ENCODE measurements at regions not wholly inside any gene's neighbourhood (a gene's known extent, or its start where the extent isn't known, plus 50 kb on each side); places are given as distances from the start of the nearest gene placed in this dataset.

GRCh38 chrX:69018416-69019072 is 146.7 kb downstream of the PJA1 start:
- intact Hi-C loops (cut with DNase I): no loop called here
- no peak for DNase-seq (ENCODE audit: low spot score)

- intact Hi-C loops (cut with DNase I): no loop called here
- no peak for DNase-seq (ENCODE audit: low spot score)
Measured at GRCh38 chrX:69016293-69016941, 148.8 kb downstream of the PJA1 start.

GRCh38 chrX:69015564-69016292 is 149.5 kb downstream of the PJA1 start:
- intact Hi-C loops (cut with DNase I): no loop called here
- DNase-seq (ENCODE audit: low spot score): no peak

GRCh38 chrX:69015156-69015555 is 150.1 kb downstream of the PJA1 start:
- no peak for DNase-seq (ENCODE audit: low spot score)
- intact Hi-C loops (cut with DNase I): no loop called here

- intact Hi-C loops (cut with DNase I): loop anchor here in 1 of 2 donors (5.0 kb wide), 1 partner anchor 1873 kb away; no protein-coding TSS in a partner anchor
- no peak for DNase-seq (ENCODE audit: low spot score)
Measured at GRCh38 chrX:69014200-69014599, 151.1 kb downstream of the PJA1 start.

- intact Hi-C loops (cut with DNase I): loop anchor here in 1 of 2 donors (5.0 kb wide), 1 partner anchor 1877 kb away; no protein-coding TSS in a partner anchor
- no peak for DNase-seq (ENCODE audit: low spot score)
Measured at GRCh38 chrX:69010339-69010738, 154.9 kb downstream of the PJA1 start.

- intact Hi-C loops (cut with DNase I): no loop called here
- DNase-seq (ENCODE audit: low spot score): no peak
Measured at GRCh38 chrX:69000877-69001276, 164.4 kb downstream of the PJA1 start.

- DNase-seq (ENCODE audit: low spot score): no peak
- intact Hi-C loops (cut with DNase I): loop anchor here in 1 of 2 donors (5.0 kb wide), 1 partner anchor 797 kb away; no protein-coding TSS in a partner anchor
Measured at GRCh38 chrX:68999931-69000330, 165.3 kb downstream of the PJA1 start.

GRCh38 chrX:68999356-68999755 is 165.9 kb downstream of the PJA1 start:
- DNase-seq (ENCODE audit: low spot score): no peak
- intact Hi-C loops (cut with DNase I): loop anchor here in 1 of 2 donors (5.0 kb wide), 1 partner anchor 798 kb away; no protein-coding TSS in a partner anchor

- DNase-seq (ENCODE audit: low spot score): no peak
- intact Hi-C loops (cut with DNase I): loop anchor here in 1 of 2 donors (5.0 kb wide), 1 partner anchor 799 kb away; no protein-coding TSS in a partner anchor
Measured at GRCh38 chrX:68998716-68999115, 166.5 kb downstream of the PJA1 start.

GRCh38 chrX:68997911-68998310 is 167.3 kb downstream of the PJA1 start:
- no peak for DNase-seq (ENCODE audit: low spot score)
- intact Hi-C loops (cut with DNase I): loop anchor here in 1 of 2 donors (5.0 kb wide), 1 partner anchor 799 kb away; no protein-coding TSS in a partner anchor

- intact Hi-C loops (cut with DNase I): loop anchor here in 1 of 2 donors (5.0 kb wide), 1 partner anchor 800 kb away; no protein-coding TSS in a partner anchor
- no peak for DNase-seq (ENCODE audit: low spot score)
Measured at GRCh38 chrX:68997511-68997910, 167.7 kb downstream of the PJA1 start.

- DNase-seq (ENCODE audit: low spot score): no peak
Measured at GRCh38 chrX:68995780-68996551, 167.1 kb downstream of the EFNB1 start.

GRCh38 chrX:68995386-68995779 is 166.6 kb downstream of the EFNB1 start:
- no peak for DNase-seq (ENCODE audit: low spot score)
- intact Hi-C loops (cut with DNase I): loop anchor here in 1 of 2 donors (5.0 kb wide), 1 partner anchor 802 kb away; no protein-coding TSS in a partner anchor

More at GRCh38 chrX:68995780-68996551, 167.1 kb downstream of the EFNB1 start:
- intact Hi-C loops (cut with DNase I): loop anchor here in 1 of 2 donors (5.0 kb wide), 1 partner anchor 801 kb away; no protein-coding TSS in a partner anchor

- intact Hi-C loops (cut with DNase I): loop anchor here in 1 of 2 donors (5.0 kb wide), 1 partner anchor 802 kb away; no protein-coding TSS in a partner anchor
- no peak for DNase-seq (ENCODE audit: low spot score)
Measured at GRCh38 chrX:68994891-68995255, 166.1 kb downstream of the EFNB1 start.

- intact Hi-C loops (cut with DNase I): no loop called here
Measured at GRCh38 chrX:68994135-68994890, 165.5 kb downstream of the EFNB1 start.

GRCh38 chrX:68992821-68993397 is 164.1 kb downstream of the EFNB1 start:
- no peak for DNase-seq (ENCODE audit: low spot score)
- intact Hi-C loops (cut with DNase I): no loop called here

More at GRCh38 chrX:68994135-68994890, 165.5 kb downstream of the EFNB1 start:
- no peak for DNase-seq (ENCODE audit: low spot score)

All from posterior vena cava (tissue), 2 donors.